GM21447 (cell line): ENCODE measurements at regions not wholly inside any gene's neighbourhood (a gene's known extent, or its start where the extent isn't known, plus 50 kb on each side); places are given as distances from the start of the nearest gene placed in this dataset.
A peak's percentile ranks its signal among the peaks of the same experiment; 100 is the strongest.

ENCODE experiments used
- ATAC-seq: cut with Tn5 transposase; IDR thresholded peaks from one replicate; pipeline ENCODE4 v1.9.1; 2021; ENCODE audit not compliant: unreplicated experiment

GRCh38 chr13:80040196-80040980, 300.5 kb downstream of the SPRY2 start:
- no peak for ATAC-seq

- peak; percentile 52 for ATAC-seq
These were observed 301.9 kb downstream of the SPRY2 start for GRCh38 chr13:80039000-80039399.

- ATAC-seq: no peak
These were observed 302.6 kb downstream of the SPRY2 start for GRCh38 chr13:80038371-80038770.

GRCh38 chr13:80037505-80037888, 303.4 kb downstream of the SPRY2 start:
- peak; percentile 48 for ATAC-seq

GRCh38 chr13:80036845-80037504, 304.0 kb downstream of the SPRY2 start:
- no peak for ATAC-seq

- ATAC-seq: no peak
These were observed 305.8 kb downstream of the SPRY2 start for GRCh38 chr13:80035096-80035495.

- ATAC-seq: no peak
These were observed 307.0 kb downstream of the SPRY2 start for GRCh38 chr13:80033951-80034350.

- no peak for ATAC-seq
These were observed 307.6 kb downstream of the SPRY2 start for GRCh38 chr13:80033286-80033685.

- peak; percentile 57 for ATAC-seq
These were observed 310.4 kb downstream of the SPRY2 start for GRCh38 chr13:80030491-80030890.

- no peak for ATAC-seq
These were observed 311.8 kb downstream of the SPRY2 start for GRCh38 chr13:80029170-80029569.

- ATAC-seq: no peak
These were observed 318.8 kb downstream of the SPRY2 start for GRCh38 chr13:80022146-80022545.

GRCh38 chr13:80012251-80012650, 328.7 kb downstream of the SPRY2 start:
- ATAC-seq: no peak

GRCh38 chr13:80011448-80012212, 329.3 kb downstream of the SPRY2 start:
- ATAC-seq: no peak

GRCh38 chr13:80010846-80011245, 330.1 kb downstream of the SPRY2 start:
- no peak for ATAC-seq

GRCh38 chr13:80010286-80010831, 330.6 kb downstream of the SPRY2 start:
- no peak for ATAC-seq

GRCh38 chr13:80009760-80010159, 331.2 kb downstream of the SPRY2 start:
- ATAC-seq: no peak

- no peak for ATAC-seq
These were observed 334.0 kb downstream of the SPRY2 start for GRCh38 chr13:80006940-80007339.

- ATAC-seq: no peak
These were observed 339.4 kb downstream of the SPRY2 start for GRCh38 chr13:80001510-80001842.

GRCh38 chr13:80000684-80001509, 340.0 kb downstream of the SPRY2 start:
- no peak for ATAC-seq

- ATAC-seq: no peak
These were observed 341.3 kb downstream of the SPRY2 start for GRCh38 chr13:79999601-80000000.

GRCh38 chr13:79998381-79998880, 342.5 kb downstream of the SPRY2 start:
- no peak for ATAC-seq
